OCI-LY1 (cell line): ENCODE measurements at regions not wholly inside any gene's neighbourhood (a gene's known extent, or its start where the extent isn't known, plus 50 kb on each side); places are given as distances from the start of the nearest gene placed in this dataset.

Experiments
- H2AFZ ChIP-seq: fragments of 200-600 bp; sonication (generic), shearing (Covaris generic); 2 replicates; pipeline ENCODE4 v1.6.0; 2014; ENCODE audit warnings: antibody characterized with exemption, mild to moderate bottlenecking, low read length
- H3F3A ChIP-seq: fragments of 200-600 bp; sonication (generic), shearing (Covaris generic); 2 replicates; pipeline ENCODE4 v1.6.0; 2014; ENCODE audit warnings: mild to moderate bottlenecking, antibody characterized with exemption, low read length, moderate library complexity; ENCODE audit not compliant: insufficient read depth
- H3K27ac ChIP-seq: fragments of 200-600 bp; sonication (generic); 2 replicates; pipeline ENCODE4 v1.5.1; 2014; ENCODE audit warnings: low read length, mixed run types, mild to moderate bottlenecking, low read depth; ENCODE audit not compliant: poor library complexity, severe bottlenecking
- H3K27me3 ChIP-seq: fragments of 200-600 bp; sonication (generic); 2 replicates; pipeline ENCODE4 v1.6.0; 2014; ENCODE audit warnings: antibody characterized with exemption, mild to moderate bottlenecking, low read length, moderate library complexity; ENCODE audit not compliant: insufficient read depth
- H3K36me3 ChIP-seq: fragments of 200-600 bp; sonication (generic); 2 replicates; pipeline ENCODE4 v1.6.1; 2014; ENCODE audit warnings: mild to moderate bottlenecking, antibody characterized with exemption, low read length, moderate library complexity, mixed read lengths; ENCODE audit not compliant: insufficient read depth
- H3K4me1 ChIP-seq: fragments of 200-600 bp; sonication (generic); 2 replicates; pipeline ENCODE4 v1.5.1; 2014; ENCODE audit warnings: mild to moderate bottlenecking, low read length, moderate library complexity; ENCODE audit not compliant: insufficient read depth, severe bottlenecking
- H3K4me2 ChIP-seq: fragments of 200-600 bp; sonication (generic), shearing (Covaris generic); 2 replicates; pipeline ENCODE4 v1.6.1; 2014; ENCODE audit warnings: low read length
- H3K4me3 ChIP-seq: fragments of 200-600 bp; sonication (generic); 2 replicates; pipeline ENCODE4 v1.5.1; 2014; ENCODE audit warnings: low read length, low read depth, mild to moderate bottlenecking, mixed read lengths; ENCODE audit not compliant: poor library complexity, severe bottlenecking
- H3K79me2 ChIP-seq: fragments of 200-600 bp; shearing (Covaris generic); 2 replicates; pipeline ENCODE4 v1.6.1; 2016; ENCODE audit warnings: mixed run types, low read length, mixed read lengths; ENCODE audit not compliant: insufficient read depth
- H3K9ac ChIP-seq: fragments of 200-600 bp; sonication (generic), shearing (Covaris generic); 2 replicates; pipeline ENCODE4 v1.6.1; 2014; ENCODE audit warnings: mild to moderate bottlenecking, low read length, mixed read lengths
- H3K9me2 ChIP-seq: fragments of 200-600 bp; sonication (generic), shearing (Covaris generic); 2 replicates; pipeline ENCODE4 v1.6.1; 2014; ENCODE audit warnings: low read depth, mild to moderate bottlenecking, low read length, mixed read lengths
- H3K9me3 ChIP-seq: fragments of 200-600 bp; shearing (Covaris generic); 2 replicates; pipeline ENCODE4 v1.6.1; 2014; ENCODE audit warnings: low read length, mixed read lengths
- H4K20me1 ChIP-seq: fragments of 200-600 bp; sonication (generic), shearing (Covaris generic); 2 replicates; pipeline ENCODE4 v1.6.0; 2016; ENCODE audit warnings: mild to moderate bottlenecking, low read length; ENCODE audit not compliant: insufficient read depth
- EZH2 ChIP-seq: fragments of 200-600 bp; sonication (generic), shearing (Covaris generic); IDR thresholded peaks from 2 replicates; pipeline ENCODE4 v1.8.0; 2017; ENCODE audit warnings: borderline replicate concordance, mixed run types, mild to moderate bottlenecking, antibody characterized with exemption, low read length, moderate library complexity, mixed read lengths
- TF ChIP-seq, protein P1 (sequence below): fragments of 200-600 bp; sonication (generic), shearing (Covaris generic); IDR thresholded peaks from 2 replicates; pipeline ENCODE4 v1.5.1; 2017; ENCODE audit warnings: mild to moderate bottlenecking, antibody characterized with exemption, low read length, moderate library complexity, mixed read lengths

- Histone ChIP-seq H3K9ac (no peak overlapping the region), H3F3A (no peaks in the 10 kb centered on the region), H3K4me3 (no peak overlapping the region), H3K79me2 (no peaks in the 10 kb centered on the region), H3K27ac (no peak overlapping the region), H3K36me3 (no peaks in the 10 kb centered on the region), H3K4me1 (no peaks in the 10 kb centered on the region), H4K20me1 (no peaks in the 10 kb centered on the region), H3K4me2 (no peak overlapping the region), H3K27me3 (no peaks in the 10 kb centered on the region), H2AFZ (no peak overlapping the region), H3K9me3 (no peaks in the 10 kb centered on the region), H3K9me2 (no peaks in the 10 kb centered on the region)
- TF ChIP-seq, protein P1, sequence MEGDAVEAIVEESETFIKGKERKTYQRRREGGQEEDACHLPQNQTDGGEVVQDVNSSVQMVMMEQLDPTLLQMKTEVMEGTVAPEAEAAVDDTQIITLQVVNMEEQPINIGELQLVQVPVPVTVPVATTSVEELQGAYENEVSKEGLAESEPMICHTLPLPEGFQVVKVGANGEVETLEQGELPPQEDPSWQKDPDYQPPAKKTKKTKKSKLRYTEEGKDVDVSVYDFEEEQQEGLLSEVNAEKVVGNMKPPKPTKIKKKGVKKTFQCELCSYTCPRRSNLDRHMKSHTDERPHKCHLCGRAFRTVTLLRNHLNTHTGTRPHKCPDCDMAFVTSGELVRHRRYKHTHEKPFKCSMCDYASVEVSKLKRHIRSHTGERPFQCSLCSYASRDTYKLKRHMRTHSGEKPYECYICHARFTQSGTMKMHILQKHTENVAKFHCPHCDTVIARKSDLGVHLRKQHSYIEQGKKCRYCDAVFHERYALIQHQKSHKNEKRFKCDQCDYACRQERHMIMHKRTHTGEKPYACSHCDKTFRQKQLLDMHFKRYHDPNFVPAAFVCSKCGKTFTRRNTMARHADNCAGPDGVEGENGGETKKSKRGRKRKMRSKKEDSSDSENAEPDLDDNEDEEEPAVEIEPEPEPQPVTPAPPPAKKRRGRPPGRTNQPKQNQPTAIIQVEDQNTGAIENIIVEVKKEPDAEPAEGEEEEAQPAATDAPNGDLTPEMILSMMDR, result no peak
- no peak for TF ChIP-seq EZH2
Observed at GRCh38 chr9:79973627-79974026, 401.9 kb downstream of the TLE4 start.

DNA sequence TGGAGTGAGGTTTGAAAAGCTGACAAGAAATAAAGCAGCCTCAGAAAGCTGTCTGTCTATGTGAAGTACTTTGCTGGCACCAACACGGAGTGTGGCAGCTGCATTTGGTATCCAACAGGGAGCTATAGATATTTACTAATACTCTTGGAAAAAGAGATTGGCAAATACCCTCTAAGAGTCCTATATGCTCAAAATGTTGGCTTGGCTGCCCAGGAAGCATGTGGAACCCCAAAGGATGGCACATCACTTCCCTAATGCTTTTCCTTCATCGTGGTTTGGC, 398.3 kb downstream of the TLE4 start:
- no peak overlapping the region for H2AFZ ChIP-seq
- no peak overlapping the region for H3K27ac ChIP-seq
- H3K36me3 ChIP-seq, result no peaks in the 10 kb centered on the region
- TF ChIP-seq EZH2, result no peak
- TF ChIP-seq, protein P1, result no peak
- H3K4me3 ChIP-seq, result no peak overlapping the region
- no peaks in the 10 kb centered on the region for H3K9me3 ChIP-seq
- no peak overlapping the region for H3K9ac ChIP-seq
- no peaks in the 10 kb centered on the region for H3K79me2 ChIP-seq
- H3K9me2 ChIP-seq, result no peaks in the 10 kb centered on the region
- no peak overlapping the region for H3K4me2 ChIP-seq
- H3K4me1 ChIP-seq, result no peaks in the 10 kb centered on the region
- H3K27me3 ChIP-seq, result no peaks in the 10 kb centered on the region
- H3F3A ChIP-seq, result no peaks in the 10 kb centered on the region
- H4K20me1 ChIP-seq, result no peaks in the 10 kb centered on the region

GRCh38 chr9:79969393-79970145, 397.8 kb downstream of the TLE4 start:
- H3K9me2 ChIP-seq, result no peaks in the 10 kb centered on the region
- H3K27me3 ChIP-seq, result no peaks in the 10 kb centered on the region
- no peak overlapping the region for H3K4me2 ChIP-seq
- no peaks in the 10 kb centered on the region for H3K4me1 ChIP-seq
- no peaks in the 10 kb centered on the region for H3K36me3 ChIP-seq
- no peak for TF ChIP-seq EZH2
- TF ChIP-seq, protein P1, result no peak
- H2AFZ ChIP-seq, result no peak overlapping the region
- no peak overlapping the region for H3K4me3 ChIP-seq
- no peak overlapping the region for H3K27ac ChIP-seq
- H4K20me1 ChIP-seq, result no peaks in the 10 kb centered on the region
- H3K9me3 ChIP-seq, result no peaks in the 10 kb centered on the region
- H3K79me2 ChIP-seq, result no peaks in the 10 kb centered on the region
- H3F3A ChIP-seq, result no peaks in the 10 kb centered on the region
- no peak overlapping the region for H3K9ac ChIP-seq
